Fibroblast of lung (primary cell): ENCODE measurements at regions not wholly inside any gene's neighbourhood (a gene's known extent, or its start where the extent isn't known, plus 50 kb on each side); places are given as distances from the start of the nearest gene placed in this dataset.

Experiments
- CTCF ChIP-seq, 2 donors: IDR thresholded peaks in 1 of 2; conservative IDR thresholded peaks in 1 of 2; 1 replicate in 1 of 2; 2 replicates in 1 of 2; pipeline ENCODE4 v1.5.1; 2011 to 2012; ENCODE audit warnings: low read length in 2 of 2, control low read depth in 1 of 2, inconsistent platforms in 1 of 2, low read depth in 1 of 2, mild to moderate bottlenecking in 1 of 2
- EZH2 ChIP-seq: IDR thresholded peaks from 2 replicates; pipeline ENCODE4 v1.5.1; 2012; ENCODE audit warnings: low read length, control low read depth, mild to moderate bottlenecking; ENCODE audit errors: missing control alignments

GRCh38 chr5:61894046-61894445, 412.0 kb upstream of the KIF2A start:
- TF ChIP-seq CTCF (conservative IDR thresholded peaks at IDR 0.05 in 1 of 2, IDR thresholded peaks at IDR 0.05 in 1 of 2; ENCODE audit: low read depth in 1 of 2, low read length in 2 of 2): no peak
- TF ChIP-seq EZH2: no peak
